ENCODE measurements at regions not wholly inside any gene's neighbourhood (a gene's known extent, or its start where the extent isn't known, plus 50 kb on each side); places are given as distances from the start of the nearest gene placed in this dataset.

DNA sequence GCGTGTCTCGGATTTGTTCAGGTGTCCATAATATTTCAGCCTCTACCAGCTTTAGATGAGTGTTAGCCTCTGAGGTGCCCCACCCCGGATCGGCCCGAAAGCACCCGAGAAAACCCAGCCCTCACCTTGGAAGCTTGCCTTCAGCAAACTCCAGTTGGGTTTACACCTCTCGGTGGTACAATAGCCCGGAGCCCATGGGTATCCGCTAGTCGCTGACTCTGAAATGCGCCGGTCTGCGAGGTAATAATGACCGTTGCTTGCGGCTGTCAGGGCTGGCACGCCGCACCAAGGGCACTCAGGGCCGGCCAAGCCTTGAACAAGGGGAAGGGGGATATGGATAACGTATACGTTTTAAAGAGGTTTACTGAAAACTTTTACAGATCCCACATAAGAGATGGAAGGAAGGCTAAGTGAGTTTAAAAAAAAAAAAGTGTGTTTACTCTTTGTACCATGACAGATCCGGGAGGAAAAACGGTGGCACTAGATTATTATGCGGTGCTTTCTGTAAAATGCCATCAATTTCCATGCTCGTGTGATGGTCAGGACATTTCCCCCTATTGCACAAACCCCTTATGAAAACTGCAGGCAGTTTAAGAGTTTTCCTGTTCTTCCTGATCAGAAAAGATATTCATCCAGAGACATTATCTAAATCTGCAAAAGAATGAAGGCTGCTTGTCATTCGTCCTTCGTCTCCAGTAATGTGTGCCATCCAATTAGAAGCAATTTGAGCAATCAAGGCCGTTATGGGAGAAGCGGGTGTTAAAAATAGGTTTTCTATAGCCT lies 124.2 kb downstream of the TMEM161B start:
- DNase-seq = no peak

DNA sequence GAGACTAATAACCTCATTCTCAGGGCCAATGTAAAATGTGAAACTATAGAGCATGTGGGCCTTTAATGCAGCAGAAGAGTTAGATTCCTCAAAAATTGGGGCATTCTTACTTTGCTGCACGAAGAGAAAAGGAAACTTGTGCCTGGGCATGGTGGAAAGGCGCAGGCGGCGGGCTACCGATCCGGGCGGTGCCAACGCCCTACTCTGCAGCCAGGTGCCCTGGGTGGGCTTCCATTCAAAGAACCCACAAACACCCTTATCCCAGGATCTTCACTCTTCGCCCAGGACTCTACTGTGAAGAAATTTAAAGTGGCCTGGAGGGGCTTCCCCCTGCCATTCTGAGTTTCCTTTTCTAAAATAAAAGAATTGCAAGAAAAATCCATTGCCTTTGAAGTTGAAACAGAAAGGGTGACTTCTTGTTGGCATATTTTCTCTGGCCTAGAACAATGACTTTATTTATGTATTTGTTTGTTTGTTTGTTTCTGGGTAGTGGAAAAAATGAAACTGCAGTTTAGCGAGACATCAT lies 124.9 kb downstream of the TMEM161B start:
- no peak for DNase-seq

GRCh38 chr5:88142886-88143692 lies 125.6 kb downstream of the TMEM161B start:
- no peak for DNase-seq

GRCh38 chr5:88142636-88142885 lies 126.1 kb downstream of the TMEM161B start:
- no peak for DNase-seq

- peak; percentile 87 to 89 for DNase-seq
These were observed 127.5 kb downstream of the TMEM161B start for GRCh38 chr5:88140856-88141752.

DNA sequence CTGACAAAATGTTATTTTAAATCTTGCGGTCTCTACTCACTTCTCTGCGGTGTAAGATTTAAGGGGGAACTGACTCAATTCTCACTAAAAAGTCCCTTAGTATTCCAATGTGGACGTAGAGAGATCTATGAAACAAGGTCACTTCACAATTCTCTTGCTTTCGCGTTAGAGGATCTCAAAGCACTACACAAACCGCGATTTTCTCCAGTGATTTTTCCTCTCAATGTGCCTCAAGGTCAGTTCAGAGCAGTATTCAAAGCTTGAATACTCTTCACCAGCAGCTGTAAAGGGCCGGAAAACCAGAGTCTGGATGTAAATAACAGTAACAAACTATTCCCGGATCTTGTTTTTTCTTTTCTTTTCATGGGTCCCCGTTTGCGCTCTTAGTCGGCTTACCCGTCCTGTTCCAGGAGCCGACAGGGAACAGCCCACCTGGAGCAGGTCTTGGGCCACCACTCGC lies 128.2 kb downstream of the TMEM161B start:
- no peak for DNase-seq

DNA sequence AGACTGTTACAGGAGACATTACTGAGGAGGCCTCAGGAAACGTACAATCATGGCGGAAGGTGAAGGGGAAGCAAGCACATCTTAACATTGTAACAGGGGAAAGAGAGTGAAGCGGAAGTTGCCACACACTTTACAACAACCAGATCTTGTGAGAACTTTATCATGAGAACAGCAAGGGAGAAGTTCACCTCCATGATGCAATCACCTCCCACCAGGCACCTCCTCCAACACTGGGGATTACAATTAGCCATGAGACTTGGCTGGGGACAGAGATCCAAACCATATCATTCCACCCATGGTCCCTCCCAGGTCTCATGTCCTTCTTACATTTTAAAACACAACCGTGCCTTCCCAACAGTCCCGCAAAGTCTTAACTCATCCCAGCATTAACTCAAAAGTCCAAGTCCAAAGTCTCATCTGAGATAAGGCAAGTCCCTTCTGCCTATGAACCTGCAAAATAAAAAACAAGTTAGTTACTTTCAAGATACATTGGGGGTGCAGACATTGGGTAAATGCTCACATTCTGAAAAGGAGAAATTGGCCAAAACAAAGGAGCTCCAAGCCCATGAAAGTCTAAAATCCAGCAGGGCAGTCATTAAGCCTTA lies 138.3 kb downstream of the TMEM161B start:
- no peak for DNase-seq

GRCh38 chr5:88128813-88129212 lies 139.8 kb downstream of the TMEM161B start:
- DNase-seq = no peak

GRCh38 chr5:88119535-88120125 lies 149.0 kb downstream of the TMEM161B start:
- DNase-seq = no peak

DNA sequence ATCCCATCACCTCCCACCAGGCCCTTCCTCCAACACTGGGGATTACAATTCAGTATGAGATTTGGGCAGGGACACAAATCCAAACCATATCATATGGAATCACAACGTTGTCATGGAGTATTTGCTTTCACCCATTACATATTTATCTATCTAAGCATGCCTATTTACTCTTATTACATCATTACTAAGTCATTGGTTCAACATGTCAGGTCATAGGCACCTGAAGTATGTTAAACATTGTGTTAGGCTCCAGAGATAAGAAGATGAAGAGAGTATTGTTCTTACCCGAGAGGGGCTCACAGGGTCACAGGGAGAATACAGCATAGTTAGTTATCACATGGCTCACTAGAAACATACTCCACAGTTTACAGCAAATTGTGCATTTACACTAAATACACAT lies 150.5 kb downstream of the TMEM161B start:
- no peak for DNase-seq

DNA sequence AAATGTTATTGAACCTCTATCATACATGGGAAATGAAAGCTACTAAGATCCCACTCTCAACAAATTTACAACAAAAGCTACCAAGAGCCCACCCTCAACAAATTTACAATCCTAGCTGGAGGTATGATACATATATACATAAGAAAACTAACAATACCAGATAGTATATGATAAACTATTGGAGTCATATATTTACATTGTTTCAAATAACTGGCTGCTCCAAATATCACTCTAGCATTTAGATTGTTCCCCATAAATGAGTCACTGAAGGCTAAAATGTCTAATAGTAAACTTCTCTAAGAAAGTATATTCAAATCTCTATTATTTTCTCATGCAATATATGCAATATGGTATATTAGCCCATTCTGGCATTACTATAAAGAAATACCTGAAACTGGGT lies 151.1 kb downstream of the TMEM161B start:
- no peak for DNase-seq

GRCh38 chr5:88116396-88116795 lies 152.2 kb downstream of the TMEM161B start:
- no peak for DNase-seq

- no peak for DNase-seq
These were observed 153.4 kb downstream of the TMEM161B start for GRCh38 chr5:88115211-88115610.

- no peak for DNase-seq
These were observed 155.2 kb downstream of the TMEM161B start for GRCh38 chr5:88113429-88113828.

- no peak for DNase-seq
These were observed 158.8 kb downstream of the TMEM161B start for GRCh38 chr5:88109818-88110217.

DNA sequence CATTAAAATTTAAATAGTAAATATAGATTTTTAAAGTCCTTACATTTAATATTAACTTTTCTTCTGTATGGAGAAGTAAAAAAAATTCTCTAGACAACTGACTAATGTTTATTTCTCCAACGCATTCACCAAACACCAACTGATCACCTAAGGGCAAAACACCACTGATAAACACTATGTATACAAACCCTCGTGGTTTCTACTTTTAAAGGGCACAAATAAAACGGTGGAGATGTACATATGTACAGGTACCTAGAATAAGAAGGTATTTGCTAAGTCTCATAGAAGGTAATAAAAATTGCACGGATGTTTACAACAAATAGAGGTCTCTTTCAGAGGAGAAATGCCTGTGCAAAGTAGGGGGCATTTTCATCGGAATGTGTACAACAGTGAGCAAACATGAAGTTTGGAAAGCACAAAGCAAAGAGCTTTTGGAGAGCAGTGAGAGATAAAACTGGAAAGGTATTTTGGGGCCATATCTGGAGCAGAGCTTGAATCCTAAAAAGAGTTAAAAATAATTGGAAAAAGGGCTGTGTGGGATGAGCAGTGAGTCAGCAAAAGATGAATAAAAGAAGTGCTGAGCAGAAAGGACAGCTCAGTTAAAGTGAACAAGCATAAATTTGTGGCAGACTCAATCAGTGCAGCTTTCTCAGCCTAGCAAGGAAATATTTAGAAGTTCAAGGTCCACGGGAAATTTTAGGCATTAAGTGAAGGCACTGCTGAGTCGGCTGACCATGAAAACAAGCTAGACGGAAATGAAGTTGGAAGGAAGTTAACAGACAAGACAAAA lies 160.0 kb downstream of the TMEM161B start:
- DNase-seq = no peak

DNA sequence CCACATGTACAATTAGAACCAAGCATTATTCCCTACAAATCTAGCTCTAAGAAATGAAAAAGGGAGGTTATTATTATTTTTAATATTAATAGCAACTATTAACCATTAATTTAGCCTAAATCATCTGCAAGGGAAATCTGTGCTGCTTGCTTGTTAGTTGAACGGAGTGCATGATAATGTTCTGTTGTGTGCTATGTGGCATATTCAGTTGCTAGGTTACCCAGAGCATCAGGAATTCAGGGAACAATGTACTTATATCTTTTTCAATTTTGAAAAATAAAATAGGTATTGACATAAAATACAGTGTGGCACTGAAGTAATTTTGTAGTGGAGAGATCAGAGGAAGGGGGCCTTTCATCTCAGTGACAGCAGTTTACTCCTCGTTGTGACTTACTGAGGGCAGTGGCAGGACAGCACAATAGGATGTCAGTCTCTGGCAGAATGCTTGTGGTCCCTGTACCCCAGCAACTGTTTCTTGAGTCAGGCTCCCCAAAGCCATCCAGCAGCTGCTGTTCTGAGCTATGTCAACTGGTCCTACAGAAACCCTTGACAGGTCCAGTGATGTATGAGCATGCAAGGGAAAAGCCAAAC lies 173.6 kb downstream of the TMEM161B start:
- DNase-seq = no peak

- no peak for DNase-seq
These were observed 174.2 kb downstream of the TMEM161B start for GRCh38 chr5:88094403-88094802.

DNA sequence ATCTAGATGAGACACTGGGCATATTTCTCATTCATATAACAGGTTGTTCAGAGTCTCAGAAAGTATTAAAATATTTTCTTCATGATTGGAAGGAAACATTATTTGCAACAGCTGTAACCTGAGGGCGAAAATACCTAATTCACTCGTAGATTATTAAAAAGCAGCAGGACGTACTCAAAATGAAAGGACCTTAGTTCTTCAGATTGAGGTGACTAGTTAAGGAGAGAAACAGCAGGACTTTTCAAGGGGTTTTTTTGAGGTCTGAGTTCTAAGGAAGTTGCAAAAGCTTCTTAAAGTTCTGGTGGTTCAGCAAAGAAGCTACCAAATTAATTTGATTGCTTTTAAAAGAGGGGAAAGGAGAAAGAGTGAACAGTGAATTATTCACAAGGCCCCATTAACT lies 174.9 kb downstream of the TMEM161B start:
- DNase-seq = no peak

GRCh38 chr5:88092958-88093605 lies 175.6 kb downstream of the TMEM161B start:
- no peak for DNase-seq

- DNase-seq = no peak
These were observed 176.3 kb downstream of the TMEM161B start for GRCh38 chr5:88092358-88092757.

Measured in CD4-positive, alpha-beta T cell treated with Interleukin-1 beta for 1 hour (primary cell).